ENCODE measurements at regions not wholly inside any gene's neighbourhood (a gene's known extent, or its start where the extent isn't known, plus 50 kb on each side); places are given as distances from the start of the nearest gene placed in this dataset.

GRCh38 chr5:163695830-163696578, 190.6 kb downstream of the MAT2B start:
- Histone ChIP-seq H3K36me3 (ENCODE audit: control insufficient read depth in 1 of 2, insufficient read depth in 2 of 2, low read length in 1 of 2) (no peaks in the 10 kb centered on the region), H3K9me3 (ENCODE audit: control insufficient read depth, low read length) (no peaks in the 10 kb centered on the region), H3K27ac (ENCODE audit: low read depth in 1 of 2, low read length in 2 of 2) (no peak overlapping the region), H3K4me1 (ENCODE audit: control insufficient read depth in 1 of 2, insufficient read depth in 2 of 2, low read length in 2 of 2) (no peaks in the 10 kb centered on the region), H3K27me3 (ENCODE audit: control insufficient read depth in 1 of 2, insufficient read depth in 2 of 2, low read length in 1 of 2) (no peaks in the 10 kb centered on the region), H3K4me3 (ENCODE audit: low read length in 2 of 2) (no peak overlapping the region)
- DNase-seq (no peak), ATAC-seq (ENCODE audit: low FRiP score) (no peak)
- intact Hi-C loops (cut with DNase I): no loop called here
- 21 to 22% methylated on average over 10 of the region's 10 CpGs for WGBS, 2 donors

DNA sequence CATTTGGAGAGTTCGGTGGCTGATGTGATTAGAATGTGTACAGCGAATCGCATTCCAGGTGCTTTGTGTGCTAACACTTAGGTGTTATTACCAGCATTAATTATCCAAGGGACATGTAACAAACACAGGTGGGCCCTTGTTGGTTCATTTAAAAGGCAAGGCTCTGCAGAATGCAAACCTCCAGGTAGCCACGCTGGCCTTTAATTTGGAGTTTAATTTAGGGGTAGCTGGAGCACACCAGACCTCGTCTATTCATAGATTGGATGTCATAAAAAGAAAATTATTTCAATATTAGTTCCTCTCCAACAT, 191.1 kb downstream of the MAT2B start:
- WGBS, 2 donors: 22 to 23% methylated on average over 5 of the region's 5 CpGs
- Histone ChIP-seq H3K4me3 (ENCODE audit: low read length in 2 of 2) (no peak overlapping the region), H3K27ac (ENCODE audit: low read depth in 1 of 2, low read length in 2 of 2) (no peak overlapping the region), H3K27me3 (ENCODE audit: control insufficient read depth in 1 of 2, insufficient read depth in 2 of 2, low read length in 1 of 2) (no peaks in the 10 kb centered on the region), H3K4me1 (ENCODE audit: control insufficient read depth in 1 of 2, insufficient read depth in 2 of 2, low read length in 2 of 2) (no peaks in the 10 kb centered on the region), H3K36me3 (ENCODE audit: control insufficient read depth in 1 of 2, insufficient read depth in 2 of 2, low read length in 1 of 2) (no peaks in the 10 kb centered on the region), H3K9me3 (ENCODE audit: control insufficient read depth, low read length) (no peaks in the 10 kb centered on the region)
- no peak for ATAC-seq (ENCODE audit: low FRiP score)
- intact Hi-C loops (cut with DNase I): no loop called here
- no peak for DNase-seq

DNA sequence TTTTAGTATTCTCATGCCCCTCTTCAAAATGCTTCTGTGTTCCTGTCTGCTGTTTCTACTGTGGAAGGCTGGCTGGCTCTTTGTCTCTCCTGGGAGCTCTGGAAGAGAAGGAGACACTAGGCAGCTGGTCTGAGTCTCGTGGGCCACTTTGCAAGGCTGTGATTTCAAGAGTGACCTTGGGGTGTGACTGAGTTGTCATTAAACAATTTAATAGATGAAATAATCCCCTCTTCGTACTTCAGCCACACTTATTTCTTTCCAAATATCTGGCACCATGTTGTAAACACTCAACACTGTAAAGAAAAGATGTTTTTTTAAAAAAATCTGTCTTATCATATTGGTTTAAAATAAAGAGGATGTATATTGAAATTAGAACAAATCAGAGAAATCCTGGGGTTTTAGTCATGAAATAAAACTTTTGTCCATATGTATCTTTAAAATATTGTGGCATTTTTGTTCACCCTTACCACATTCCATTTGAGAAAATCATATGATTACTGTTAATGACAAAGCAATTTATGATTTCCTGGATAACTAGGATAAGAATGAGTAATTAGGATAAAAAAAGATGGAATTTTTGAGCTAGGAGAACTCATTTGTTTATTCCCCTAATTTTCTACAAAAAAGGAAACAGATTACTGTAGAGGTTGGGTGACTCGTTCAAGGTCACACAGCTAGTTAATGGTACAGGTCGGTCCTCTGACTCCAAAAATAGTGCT, 200.8 kb downstream of the MAT2B start:
- Histone ChIP-seq H3K27ac (ENCODE audit: low read depth in 1 of 2, low read length in 2 of 2) (no peak overlapping the region), H3K4me3 (ENCODE audit: low read length in 2 of 2) (no peak overlapping the region), H3K36me3 (ENCODE audit: control insufficient read depth in 1 of 2, insufficient read depth in 2 of 2, low read length in 1 of 2) (no peaks in the 10 kb centered on the region), H3K4me1 (ENCODE audit: control insufficient read depth in 1 of 2, insufficient read depth in 2 of 2, low read length in 2 of 2) (no peaks in the 10 kb centered on the region), H3K27me3 (ENCODE audit: control insufficient read depth in 1 of 2, insufficient read depth in 2 of 2, low read length in 1 of 2) (no peaks in the 10 kb centered on the region), H3K9me3 (ENCODE audit: control insufficient read depth, low read length) (no peaks in the 10 kb centered on the region)
- DNase-seq (no peak), ATAC-seq (ENCODE audit: low FRiP score) (no peak)
- WGBS, 2 donors: 39 to 44% methylated on average over 4 of the region's 4 CpGs
- intact Hi-C loops (cut with DNase I): no loop called here

DNA sequence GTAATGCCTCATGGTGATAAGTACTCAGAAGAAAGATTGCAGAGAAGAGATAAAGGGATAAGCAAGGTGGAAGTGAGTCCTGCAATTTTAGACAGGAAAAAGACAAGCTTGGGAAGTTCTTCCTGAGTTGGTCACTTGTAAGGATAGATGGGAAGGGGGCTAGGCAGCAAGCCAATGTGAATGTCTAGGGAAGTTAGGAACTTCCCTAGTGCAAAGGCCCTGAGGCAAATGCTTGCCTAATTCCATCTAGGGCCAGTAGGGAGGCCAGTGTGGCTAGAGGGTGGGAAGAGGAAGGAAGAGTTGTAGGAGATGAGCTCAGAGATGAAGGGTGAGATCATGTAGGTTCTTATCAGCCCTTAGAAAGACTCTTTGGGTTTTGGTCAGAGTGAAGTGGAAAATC, 206.6 kb downstream of the MAT2B start:
- H3K27me3 ChIP-seq (ENCODE audit: control insufficient read depth in 1 of 2, insufficient read depth in 2 of 2, low read length in 1 of 2): no peaks in the 10 kb centered on the region
- H3K27ac ChIP-seq (ENCODE audit: low read depth in 1 of 2, low read length in 2 of 2): no peak overlapping the region
- intact Hi-C loops (cut with DNase I): no loop called here
- H3K4me1 ChIP-seq (ENCODE audit: control insufficient read depth in 1 of 2, insufficient read depth in 2 of 2, low read length in 2 of 2): no peaks in the 10 kb centered on the region
- no peaks in the 10 kb centered on the region for H3K36me3 ChIP-seq (ENCODE audit: control insufficient read depth in 1 of 2, insufficient read depth in 2 of 2, low read length in 1 of 2)
- H3K9me3 ChIP-seq (ENCODE audit: control insufficient read depth, low read length): no peaks in the 10 kb centered on the region
- DNase-seq: no peak
- H3K4me3 ChIP-seq (ENCODE audit: low read length in 2 of 2): no peak overlapping the region
- no peak for ATAC-seq (ENCODE audit: low FRiP score)

GRCh38 chr5:163718272-163718671, 212.9 kb downstream of the MAT2B start:
- no peaks in the 10 kb centered on the region for H3K9me3 ChIP-seq (ENCODE audit: control insufficient read depth, low read length)
- ATAC-seq (ENCODE audit: low FRiP score) (peak; percentile 7), DNase-seq (no peak)
- no peaks in the 10 kb centered on the region for H3K4me1 ChIP-seq (ENCODE audit: control insufficient read depth in 1 of 2, insufficient read depth in 2 of 2, low read length in 2 of 2)
- no peaks in the 10 kb centered on the region for H3K36me3 ChIP-seq (ENCODE audit: control insufficient read depth in 1 of 2, insufficient read depth in 2 of 2, low read length in 1 of 2)
- no peak overlapping the region for H3K27ac ChIP-seq (ENCODE audit: low read depth in 1 of 2, low read length in 2 of 2)
- no peak overlapping the region for H3K4me3 ChIP-seq (ENCODE audit: low read length in 2 of 2)
- H3K27me3 ChIP-seq (ENCODE audit: control insufficient read depth in 1 of 2, insufficient read depth in 2 of 2, low read length in 1 of 2): no peaks in the 10 kb centered on the region
- 56 to 61% methylated on average over 5 of the region's 5 CpGs for WGBS, 2 donors
- intact Hi-C loops (cut with DNase I): no loop called here

DNA sequence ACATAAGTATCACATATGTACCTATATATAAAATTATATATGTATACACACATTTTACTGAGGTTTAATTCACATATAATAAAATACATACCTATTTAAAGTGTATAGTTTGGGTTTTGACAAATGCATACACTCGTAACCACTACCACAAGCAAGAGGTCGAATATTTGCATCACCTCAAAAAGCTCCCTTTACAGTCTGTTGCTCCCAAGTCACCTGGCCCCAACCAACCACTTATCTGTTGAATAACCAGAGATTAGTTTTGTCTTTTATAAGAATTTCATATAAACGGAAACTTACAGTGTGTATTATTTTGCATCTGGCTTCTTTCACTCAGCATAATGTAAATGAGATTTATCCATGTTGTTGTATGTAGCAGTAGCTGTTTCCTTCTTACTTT, 218.9 kb downstream of the MAT2B start:
- 69 to 71% methylated on average over 3 of the region's 3 CpGs for WGBS, 2 donors

DNA sequence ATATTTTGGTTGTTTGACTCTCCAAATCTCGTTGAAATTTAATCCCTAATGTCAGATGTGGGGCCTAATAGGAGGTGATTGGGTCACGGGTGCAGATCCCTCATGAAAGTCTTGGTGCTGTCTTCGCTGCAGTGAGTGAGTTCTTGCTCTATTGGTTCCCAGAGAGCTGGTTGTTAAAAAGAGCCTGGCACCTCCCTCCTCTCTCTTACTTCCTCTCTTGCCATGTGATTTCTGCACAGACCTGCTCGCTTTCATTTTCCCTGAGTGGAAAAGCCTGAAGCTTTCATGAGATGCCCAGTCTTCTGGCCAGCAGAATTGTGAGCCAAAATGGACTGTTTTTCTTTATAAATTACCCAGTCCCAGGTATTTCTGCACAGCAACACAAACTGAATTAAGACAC, 221.6 kb downstream of the MAT2B start:
- no peaks in the 10 kb centered on the region for H3K4me1 ChIP-seq (ENCODE audit: control insufficient read depth in 1 of 2, insufficient read depth in 2 of 2, low read length in 2 of 2)
- WGBS, 2 donors: 61 to 63% methylated on average over 4 of the region's 4 CpGs
- no peak overlapping the region for H3K4me3 ChIP-seq (ENCODE audit: low read length in 2 of 2)
- ATAC-seq (ENCODE audit: low FRiP score) (no peak), DNase-seq (no peak)
- H3K27ac ChIP-seq (ENCODE audit: low read depth in 1 of 2, low read length in 2 of 2): no peak overlapping the region
- intact Hi-C loops (cut with DNase I): no loop called here
- no peaks in the 10 kb centered on the region for H3K36me3 ChIP-seq (ENCODE audit: control insufficient read depth in 1 of 2, insufficient read depth in 2 of 2, low read length in 1 of 2)
- no peaks in the 10 kb centered on the region for H3K27me3 ChIP-seq (ENCODE audit: control insufficient read depth in 1 of 2, insufficient read depth in 2 of 2, low read length in 1 of 2)
- no peaks in the 10 kb centered on the region for H3K9me3 ChIP-seq (ENCODE audit: control insufficient read depth, low read length)

More for the DNA sequence above, 218.9 kb downstream of the MAT2B start:
- Histone ChIP-seq H3K9me3 (ENCODE audit: control insufficient read depth, low read length) (no peaks in the 10 kb centered on the region), H3K36me3 (ENCODE audit: control insufficient read depth in 1 of 2, insufficient read depth in 2 of 2, low read length in 1 of 2) (no peaks in the 10 kb centered on the region), H3K27me3 (ENCODE audit: control insufficient read depth in 1 of 2, insufficient read depth in 2 of 2, low read length in 1 of 2) (no peaks in the 10 kb centered on the region), H3K4me1 (ENCODE audit: control insufficient read depth in 1 of 2, insufficient read depth in 2 of 2, low read length in 2 of 2) (no peaks in the 10 kb centered on the region), H3K27ac (ENCODE audit: low read depth in 1 of 2, low read length in 2 of 2) (no peak overlapping the region), H3K4me3 (ENCODE audit: low read length in 2 of 2) (no peak overlapping the region)
- ATAC-seq (ENCODE audit: low FRiP score) (no peak), DNase-seq (no peak)
- intact Hi-C loops (cut with DNase I): no loop called here

DNA sequence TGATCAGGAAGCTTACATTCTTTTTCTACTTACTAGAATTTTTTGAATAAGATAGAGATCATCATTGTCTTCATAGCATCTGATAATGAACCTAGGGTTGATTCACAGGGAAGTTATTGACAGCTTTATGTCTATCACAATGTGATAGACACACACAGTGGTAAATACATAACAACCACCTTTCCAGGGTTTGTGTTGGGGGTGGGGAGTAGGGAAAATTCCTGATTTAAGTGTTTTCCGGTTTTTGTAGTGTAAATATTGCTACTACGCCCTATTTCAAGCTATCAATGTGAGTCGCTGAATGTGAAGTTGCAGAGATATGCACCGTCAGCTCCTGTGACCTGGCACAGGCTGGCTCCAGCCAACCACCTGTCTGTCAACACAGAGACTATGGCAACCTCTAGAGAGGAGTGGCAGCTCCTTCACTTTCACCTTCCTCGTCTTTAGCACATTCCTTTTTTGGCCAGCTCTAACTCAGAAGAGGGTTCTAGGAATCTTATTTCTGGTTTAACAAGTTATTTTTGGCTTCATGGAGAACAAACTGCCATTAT, 224.9 kb downstream of the MAT2B start:
- no peak overlapping the region for H3K27ac ChIP-seq (ENCODE audit: low read depth in 1 of 2, low read length in 2 of 2)
- no peaks in the 10 kb centered on the region for H3K9me3 ChIP-seq (ENCODE audit: control insufficient read depth, low read length)
- intact Hi-C loops (cut with DNase I): no loop called here
- no peaks in the 10 kb centered on the region for H3K27me3 ChIP-seq (ENCODE audit: control insufficient read depth in 1 of 2, insufficient read depth in 2 of 2, low read length in 1 of 2)
- H3K4me3 ChIP-seq (ENCODE audit: low read length in 2 of 2): no peak overlapping the region
- no peak for DNase-seq
- WGBS, 2 donors: 45 to 51% methylated on average over 5 of the region's 5 CpGs
- no peak for ATAC-seq (ENCODE audit: low FRiP score)
- H3K36me3 ChIP-seq (ENCODE audit: control insufficient read depth in 1 of 2, insufficient read depth in 2 of 2, low read length in 1 of 2): no peaks in the 10 kb centered on the region
- H3K4me1 ChIP-seq (ENCODE audit: control insufficient read depth in 1 of 2, insufficient read depth in 2 of 2, low read length in 2 of 2): no peaks in the 10 kb centered on the region

DNA sequence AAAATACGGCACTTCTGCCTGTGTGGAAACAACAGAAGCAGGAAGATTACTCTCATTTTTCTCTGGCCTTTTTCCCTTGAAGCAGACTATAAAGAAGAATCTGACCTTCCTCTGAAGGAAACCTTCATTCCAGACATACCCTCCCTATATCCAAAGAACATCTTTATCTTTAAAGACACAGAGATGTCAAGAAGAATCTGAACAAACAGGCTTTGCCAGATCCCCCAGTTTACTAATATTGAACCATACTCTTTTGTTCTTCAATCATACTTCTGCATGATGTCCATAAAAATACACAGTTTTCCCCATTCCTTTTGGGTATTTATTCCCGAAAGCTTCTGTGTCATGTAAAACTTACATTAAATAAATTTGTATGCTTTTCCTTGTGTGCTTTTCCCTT, 225.8 kb downstream of the MAT2B start:
- no peak overlapping the region for H3K27ac ChIP-seq (ENCODE audit: low read depth in 1 of 2, low read length in 2 of 2)
- no peaks in the 10 kb centered on the region for H3K36me3 ChIP-seq (ENCODE audit: control insufficient read depth in 1 of 2, insufficient read depth in 2 of 2, low read length in 1 of 2)
- DNase-seq (no peak), ATAC-seq (ENCODE audit: low FRiP score) (no peak)
- intact Hi-C loops (cut with DNase I): no loop called here
- H3K9me3 ChIP-seq (ENCODE audit: control insufficient read depth, low read length): no peaks in the 10 kb centered on the region
- 78 to 80% methylated on average over 2 of the region's 2 CpGs for WGBS, 2 donors
- H3K27me3 ChIP-seq (ENCODE audit: control insufficient read depth in 1 of 2, insufficient read depth in 2 of 2, low read length in 1 of 2): no peaks in the 10 kb centered on the region
- H3K4me1 ChIP-seq (ENCODE audit: control insufficient read depth in 1 of 2, insufficient read depth in 2 of 2, low read length in 2 of 2): no peaks in the 10 kb centered on the region
- no peak overlapping the region for H3K4me3 ChIP-seq (ENCODE audit: low read length in 2 of 2)

All from aorta (tissue), 5 donors.